Right cardiac atrium (tissue), 5 donors: ENCODE measurements at regions not wholly inside any gene's neighbourhood (a gene's known extent, or its start where the extent isn't known, plus 50 kb on each side); places are given as distances from the start of the nearest gene placed in this dataset.
A peak's percentile ranks its signal among the peaks of the same experiment; 100 is the strongest.

Experiments used
- ATAC-seq, 2 donors: fragments of 200-7000 bp; cut with Tn5 transposase; one replicate each; pipeline versions ENCODE4 v1.8.0 to v1.9.1; 2020; ENCODE audit warnings: moderate library complexity in 2 of 2, mild to moderate bottlenecking in 1 of 2
- DNase-seq, 3 donors: peaks; one replicate each; pipeline ENCODE4 v3.0.0-alpha.2; 2020
- H3K27ac ChIP-seq: one replicate; pipeline ENCODE4 v1.5.1; 2013; ENCODE audit warnings: mild to moderate bottlenecking, low read length, control low read depth, moderate library complexity
- H3K27me3 ChIP-seq: one replicate; pipeline ENCODE4 v1.6.1; 2013; ENCODE audit not compliant: control insufficient read depth, insufficient read depth
- H3K4me1 ChIP-seq: one replicate; pipeline ENCODE4 v1.6.1; 2013; ENCODE audit warnings: low read length; ENCODE audit not compliant: control insufficient read depth, insufficient read depth
- H3K4me3 ChIP-seq: one replicate; pipeline ENCODE4 v1.5.1; 2013; ENCODE audit warnings: low read length, control low read depth
- H3K9me3 ChIP-seq: one replicate; pipeline ENCODE4 v1.6.1; 2013; ENCODE audit warnings: low read length; ENCODE audit not compliant: control insufficient read depth
- WGBS: extraction: QIAGEN DNeasy Blood & Tissue Kit; methylation state at CpG from one replicate; pipeline ENCODE4 v1.1.7; 2013; 5-methylcytosine and 5-hydroxymethylcytosine counted together
- intact Hi-C, 4 donors: fragments of 100-400 bp; cut with DNase I; formaldehyde crosslinking; loops; one replicate each; pipeline versions ENCODE4 v1.11.0 to v1.14.0; 2022 to 2023
- donor health status: healthy with polysubstance abuse.
- donor health status: DM: no; HTN: yes; CAD: no.
- donor health status: DM: no; HTN: no; CAD: no.
- donor health status: DM: no; HTN: yes; CAD: no; lungs with severe emphysema.
- donor health status: DM: yes; HTN: yes; CAD: no.

GRCh38 chr5:175325681-175326080 is 118.3 kb downstream of the DRD1 start:
- H3K4me1 ChIP-seq: no peaks in the 10 kb centered on the region
- DNase-seq (no peak), ATAC-seq (no peak)
- H3K9me3 ChIP-seq: no peaks in the 10 kb centered on the region
- H3K4me3 ChIP-seq: no peak overlapping the region
- H3K27ac ChIP-seq: no peak overlapping the region
- H3K27me3 ChIP-seq: no peaks in the 10 kb centered on the region
- intact Hi-C loops: no loop called here

DNA sequence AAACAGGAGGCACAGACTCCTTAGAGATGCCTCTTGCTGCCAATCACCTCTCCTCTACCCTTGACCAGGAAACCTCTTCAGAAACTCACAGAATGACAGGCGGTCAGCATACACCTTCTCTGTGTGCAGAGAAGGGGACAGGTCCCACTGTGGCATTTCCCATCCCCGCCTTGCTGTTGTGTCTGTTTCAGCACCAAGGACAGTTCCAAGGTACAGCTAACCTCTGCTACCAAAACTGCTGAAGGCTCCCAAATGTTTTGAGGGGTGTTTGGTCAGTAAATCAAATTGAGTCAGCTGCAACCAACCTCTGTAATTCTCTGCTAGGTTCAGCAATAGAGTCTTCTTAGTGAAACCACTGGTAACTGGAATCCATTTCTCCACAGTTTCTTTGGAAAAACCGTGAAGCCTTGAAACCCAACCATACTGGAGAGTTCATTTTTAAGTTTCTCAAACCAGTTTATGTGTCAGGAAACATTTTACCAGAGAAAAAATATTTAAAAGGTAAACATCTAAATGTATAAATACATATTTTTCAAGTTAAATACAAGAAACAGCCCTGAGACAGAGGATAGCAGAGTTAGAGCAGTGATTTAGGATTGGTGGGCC is 122.0 kb downstream of the DRD1 start:
- Histone ChIP-seq H3K27me3 (no peaks in the 10 kb centered on the region), H3K4me1 (no peaks in the 10 kb centered on the region), H3K4me3 (no peak overlapping the region), H3K9me3 (no peaks in the 10 kb centered on the region), H3K27ac (no peak overlapping the region)
- no peak for ATAC-seq
- WGBS: 24% methylated on average over 3 of the region's 3 CpGs
- no peak for DNase-seq
- intact Hi-C loops: no loop called here

DNA sequence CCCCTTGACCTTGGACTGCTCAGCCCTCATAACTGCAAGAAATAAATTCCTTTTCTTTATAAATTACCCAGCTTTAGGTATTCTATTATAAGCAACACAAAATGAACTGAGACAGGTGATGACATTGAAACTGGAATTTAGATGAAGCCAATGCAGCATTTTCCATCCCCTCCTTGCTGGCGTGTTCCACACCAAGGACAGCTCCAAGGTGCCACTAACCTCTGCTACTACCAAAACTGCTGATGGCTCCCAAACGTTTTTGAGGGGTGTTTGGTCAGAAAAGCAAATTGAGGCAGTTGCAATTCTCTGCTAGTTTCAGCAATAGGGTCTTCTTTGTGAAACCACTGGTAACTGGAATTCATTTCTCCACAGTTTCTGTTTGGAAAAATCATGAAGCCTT is 124.8 kb downstream of the DRD1 start:
- no peak for DNase-seq
- Histone ChIP-seq H3K27ac (no peak overlapping the region), H3K9me3 (no peaks in the 10 kb centered on the region), H3K4me3 (no peak overlapping the region), H3K4me1 (no peaks in the 10 kb centered on the region), H3K27me3 (no peaks in the 10 kb centered on the region)
- no peak for ATAC-seq
- intact Hi-C loops: no loop called here
- whole genome bisulfite sequencing: 29% methylated on average over 2 of the region's 2 CpGs

DNA sequence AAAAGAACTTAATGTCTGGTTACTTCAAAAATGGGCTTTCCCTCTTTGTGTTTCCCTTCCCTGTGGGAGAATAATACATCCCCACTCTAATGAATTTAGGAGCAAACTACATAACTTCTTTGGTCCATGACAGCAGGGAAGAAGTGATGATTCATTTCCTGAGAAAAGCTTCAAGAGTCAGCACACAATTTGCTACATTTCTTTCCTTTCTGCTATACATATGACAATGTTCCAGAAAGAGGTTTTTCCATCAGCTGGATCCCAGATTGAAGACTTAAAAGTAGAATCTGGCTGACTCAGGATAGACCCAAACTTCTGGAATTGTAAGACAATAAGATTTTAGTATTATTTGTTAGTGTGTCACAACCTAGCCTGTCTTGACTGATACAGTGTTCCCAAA is 126.1 kb downstream of the DRD1 start:
- intact Hi-C loops: no loop called here
- DNase-seq (no peak), ATAC-seq (no peak)
- Histone ChIP-seq H3K4me1 (no peaks in the 10 kb centered on the region), H3K4me3 (no peak overlapping the region), H3K27ac (no peak overlapping the region), H3K27me3 (no peaks in the 10 kb centered on the region), H3K9me3 (no peaks in the 10 kb centered on the region)

DNA sequence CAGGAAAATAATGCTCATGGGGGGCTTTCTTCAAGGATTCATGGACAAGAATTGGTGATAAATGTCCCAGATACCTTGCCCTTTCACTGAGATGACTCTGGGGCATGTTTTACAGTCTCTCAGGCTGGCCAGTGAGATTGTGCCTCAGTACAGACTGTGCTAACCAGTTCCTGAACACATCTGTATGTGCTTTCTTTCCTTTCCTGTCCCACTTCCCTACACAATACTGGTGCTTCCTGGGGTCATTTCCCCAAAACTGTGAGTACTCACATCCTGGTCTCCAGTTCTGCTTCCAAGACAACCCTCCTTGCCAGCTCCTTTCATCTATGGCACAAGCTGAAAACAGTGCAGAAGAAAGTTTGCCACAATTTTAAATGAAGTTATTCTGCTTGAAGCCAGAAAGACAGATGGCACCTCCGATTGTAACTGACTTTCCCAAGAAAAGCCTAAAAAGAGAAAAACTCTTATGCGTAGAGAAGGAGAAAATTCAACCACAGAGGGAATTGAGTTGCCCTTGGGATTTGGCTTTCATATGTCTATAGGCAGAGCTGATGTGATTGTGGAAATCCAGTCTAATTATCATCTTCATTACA is 134.7 kb downstream of the DRD1 start:
- intact Hi-C loops: no loop called here
- WGBS: 83% methylated on average over 2 of the region's 2 CpGs
- DNase-seq (no peak), ATAC-seq (no peak)
- Histone ChIP-seq H3K9me3 (no peaks in the 10 kb centered on the region), H3K27ac (no peak overlapping the region), H3K27me3 (no peaks in the 10 kb centered on the region), H3K4me3 (no peak overlapping the region), H3K4me1 (no peaks in the 10 kb centered on the region)

- no peak for DNase-seq
- 67% methylated on average over 5 of the region's 5 CpGs for WGBS
- ATAC-seq: no peak
Measured at GRCh38 chr5:175308701-175309100, 135.3 kb downstream of the DRD1 start.

GRCh38 chr5:175306381-175306780 is 137.6 kb downstream of the DRD1 start:
- Histone ChIP-seq H3K4me3 (no peak overlapping the region), H3K27ac (no peak overlapping the region), H3K27me3 (no peaks in the 10 kb centered on the region), H3K9me3 (no peaks in the 10 kb centered on the region), H3K4me1 (no peaks in the 10 kb centered on the region)
- intact Hi-C loops: no loop called here
- WGBS: 85% methylated on average over 2 of the region's 2 CpGs
- ATAC-seq (no peak), DNase-seq (no peak)

More at GRCh38 chr5:175308701-175309100, 135.3 kb downstream of the DRD1 start:
- Histone ChIP-seq H3K9me3 (no peaks in the 10 kb centered on the region), H3K27me3 (no peaks in the 10 kb centered on the region), H3K4me1 (no peaks in the 10 kb centered on the region), H3K27ac (no peak overlapping the region), H3K4me3 (no peak overlapping the region)
- intact Hi-C loops: no loop called here

DNA sequence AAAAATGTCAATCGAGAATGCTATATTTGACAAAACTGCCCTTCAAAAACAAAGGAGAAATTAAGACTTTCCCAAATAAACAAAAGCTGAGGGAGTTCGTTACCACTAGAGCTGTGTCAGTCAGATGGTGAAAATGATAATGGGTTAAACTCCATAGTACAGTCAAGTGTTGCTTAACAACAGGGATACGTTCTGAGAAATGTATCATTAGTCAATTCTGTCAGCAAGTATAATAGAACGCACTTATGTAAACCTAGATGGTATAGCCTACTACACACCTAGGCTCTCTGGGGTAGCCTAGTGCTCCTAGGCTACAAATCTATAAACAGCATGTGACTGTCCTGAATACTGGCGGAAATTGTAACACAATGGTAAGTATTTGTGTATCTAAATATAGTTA is 138.7 kb downstream of the DRD1 start:
- Histone ChIP-seq H3K27me3 (no peaks in the 10 kb centered on the region), H3K4me3 (no peak overlapping the region), H3K9me3 (no peaks in the 10 kb centered on the region), H3K27ac (no peak overlapping the region), H3K4me1 (no peaks in the 10 kb centered on the region)
- 70% methylated on average over 5 of the region's 5 CpGs for WGBS
- no peak for ATAC-seq
- intact Hi-C loops: no loop called here
- DNase-seq: no peak

DNA sequence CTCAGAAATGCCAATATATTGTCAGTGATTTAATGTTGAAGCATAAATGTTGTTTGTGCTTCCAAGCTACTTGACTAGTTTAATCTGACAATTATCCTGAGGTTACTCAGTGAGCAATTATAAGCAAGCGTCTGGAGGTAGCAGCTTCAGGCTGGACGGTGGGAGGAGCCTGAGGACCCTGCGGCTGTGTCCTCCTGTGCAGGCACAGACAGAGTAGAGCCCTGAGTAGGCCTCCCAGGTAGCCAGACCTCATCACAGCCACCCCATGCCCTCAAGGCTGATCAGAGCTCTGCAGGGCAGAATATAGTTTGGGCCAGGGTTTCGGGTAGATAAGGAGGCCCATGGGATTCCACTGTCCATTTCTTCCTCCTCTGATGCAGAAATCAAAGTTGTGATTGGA is 153.6 kb downstream of the DRD1 start:
- Histone ChIP-seq H3K9me3 (no peaks in the 10 kb centered on the region), H3K4me1 (no peaks in the 10 kb centered on the region), H3K4me3 (no peak overlapping the region), H3K27me3 (no peaks in the 10 kb centered on the region), H3K27ac (no peak overlapping the region)
- ATAC-seq (no peak), DNase-seq (no peak)
- 76% methylated on average over 4 of the region's 4 CpGs for WGBS
- intact Hi-C loops: no loop called here

- Histone ChIP-seq H3K9me3 (no peaks in the 10 kb centered on the region), H3K4me1 (no peaks in the 10 kb centered on the region), H3K27ac (no peak overlapping the region), H3K27me3 (no peaks in the 10 kb centered on the region), H3K4me3 (no peak overlapping the region)
- peak; percentile 6 to 45 (median 20) for DNase-seq
- intact Hi-C loops: no loop called here
- WGBS: 45% methylated on average over 9 of the region's 9 CpGs
- ATAC-seq: no peak
Measured at GRCh38 chr5:175288048-175288621, 155.8 kb downstream of the DRD1 start.

DNA sequence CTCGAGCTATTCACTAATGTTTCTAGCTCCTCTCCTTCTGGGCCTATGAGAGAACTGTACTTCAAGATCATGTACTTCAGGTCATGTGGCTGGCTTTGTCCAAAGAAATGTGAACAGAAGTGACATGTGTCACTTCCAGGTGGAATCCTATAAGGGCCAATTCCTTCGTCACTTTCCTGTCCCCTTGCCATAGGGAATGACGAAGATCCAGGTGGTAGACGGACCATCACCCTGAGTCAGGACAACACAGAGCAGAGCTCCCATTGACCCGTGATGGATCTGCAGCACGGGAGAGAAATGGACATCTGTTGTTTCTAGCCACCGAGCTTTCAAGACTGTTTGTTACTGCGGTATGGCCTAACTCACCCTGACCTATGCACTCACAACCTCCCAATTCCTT is 157.0 kb downstream of the DRD1 start:
- ATAC-seq (no peak), DNase-seq (no peak)
- intact Hi-C loops: no loop called here
- Histone ChIP-seq H3K27ac (no peak overlapping the region), H3K9me3 (no peaks in the 10 kb centered on the region), H3K4me3 (no peak overlapping the region), H3K27me3 (no peaks in the 10 kb centered on the region), H3K4me1 (no peaks in the 10 kb centered on the region)
- WGBS: 86% methylated on average over 8 of the region's 8 CpGs

GRCh38 chr5:175285261-175285660 is 158.7 kb downstream of the DRD1 start:
- no peaks in the 10 kb centered on the region for H3K27me3 ChIP-seq
- H3K27ac ChIP-seq: no peak overlapping the region
- DNase-seq (no peak), ATAC-seq (no peak)
- intact Hi-C loops: no loop called here
- H3K4me3 ChIP-seq: no peak overlapping the region
- no peaks in the 10 kb centered on the region for H3K4me1 ChIP-seq
- H3K9me3 ChIP-seq: no peaks in the 10 kb centered on the region
